SU-DHL-6 (cell line): ENCODE measurements at regions not wholly inside any gene's neighbourhood (a gene's known extent, or its start where the extent isn't known, plus 50 kb on each side); places are given as distances from the start of the nearest gene placed in this dataset.

Source experiments
- CTCF ChIP-seq: fragments of 200-600 bp; sonication (generic); IDR thresholded peaks from one replicate; pipeline ENCODE4 v1.5.1; 2017; ENCODE audit warnings: antibody characterized with exemption, mild to moderate bottlenecking, low read length, moderate library complexity; ENCODE audit not compliant: insufficient read depth, poor library complexity, severe bottlenecking
- EZH2phosphoT487 ChIP-seq: fragments of 200-600 bp; sonication (generic), shearing (Covaris generic); conservative IDR thresholded peaks from 2 replicates; pipeline ENCODE4 v1.6.1; 2018; ENCODE audit warnings: mild to moderate bottlenecking, antibody characterized with exemption, low read length, moderate library complexity, mixed read lengths

GRCh38 chr7:46440186-46440585 lies 519.1 kb upstream of the IGFBP3 start:
- TF ChIP-seq CTCF (no peak), EZH2phosphoT487 (no peak)
